ENCODE measurements at regions not wholly inside any gene's neighbourhood (a gene's known extent, or its start where the extent isn't known, plus 50 kb on each side); places are given as distances from the start of the nearest gene placed in this dataset.

DNA sequence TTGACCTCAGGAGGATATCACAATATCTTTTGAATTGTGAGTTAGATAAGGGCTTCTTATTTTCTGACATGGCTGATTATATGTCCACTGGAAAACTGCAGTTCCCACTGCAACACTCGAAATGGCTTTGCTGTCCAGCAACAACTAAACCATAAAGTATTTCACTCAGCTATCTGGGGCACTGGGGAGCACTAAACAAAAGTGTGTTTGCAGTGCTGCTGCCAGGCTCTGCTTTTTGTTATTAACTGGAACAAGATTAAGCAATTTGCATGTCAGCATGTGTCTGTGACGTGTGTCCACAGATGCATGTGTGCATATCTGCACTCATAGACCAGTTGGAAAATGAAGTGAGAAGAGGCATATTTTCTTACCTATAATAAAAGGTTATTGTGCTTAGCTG, 107.8 kb upstream of the CCN2 start:
- no peak overlapping the region for H3K27ac ChIP-seq (ENCODE audit: low read depth in 2 of 2, low read length in 2 of 2)
- FAIRE-seq: no peak

DNA sequence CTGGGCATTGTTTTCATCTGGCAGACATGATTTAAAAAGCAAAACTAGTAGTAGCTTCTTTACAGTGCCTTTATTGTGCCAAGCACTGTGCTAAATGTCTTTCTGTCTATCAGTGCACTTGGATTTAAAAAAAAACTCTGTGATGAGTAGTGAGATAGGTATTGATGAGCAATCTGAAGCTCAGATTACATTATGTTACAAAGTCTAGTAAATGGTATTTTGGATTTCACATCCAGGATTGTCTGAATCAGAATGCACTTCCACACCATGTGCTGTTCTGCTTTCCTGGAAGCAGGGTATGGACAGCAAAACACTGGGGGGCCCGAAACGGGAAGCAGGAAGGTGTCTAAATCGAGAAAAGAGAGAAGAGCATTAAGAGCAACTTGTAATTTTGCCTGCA, 103.4 kb upstream of the CCN2 start:
- DNase-seq (no peak), FAIRE-seq (no peak)
- no peaks in the 10 kb centered on the region for H3K36me3 ChIP-seq (ENCODE audit: control insufficient read depth in 2 of 3, insufficient read depth in 3 of 3, low read length in 3 of 3)
- H3K9ac ChIP-seq (ENCODE audit: low read length in 3 of 3): no peak overlapping the region
- intact Hi-C loops (cut with DNase I): no loop called here
- H3K4me3 ChIP-seq (ENCODE audit: low read length in 3 of 3): no peak overlapping the region
- H3K9me3 ChIP-seq (ENCODE audit: control insufficient read depth in 2 of 3, insufficient read depth in 1 of 3, low read length in 3 of 3): no peaks in the 10 kb centered on the region
- H3K27me3 ChIP-seq (ENCODE audit: control insufficient read depth, insufficient read depth, low read length): no peaks in the 10 kb centered on the region
- H3K27ac ChIP-seq (ENCODE audit: low read depth in 2 of 2, low read length in 2 of 2): no peak overlapping the region
- no peak for TF ChIP-seq CTCF (IDR thresholded peaks at IDR 0.05; ENCODE audit: borderline replicate concordance, extremely low read depth, insufficient read depth)
- H3K4me1 ChIP-seq (ENCODE audit: control insufficient read depth in 2 of 3, insufficient read depth in 2 of 3, low read depth in 1 of 3, low read length in 3 of 3): no peaks in the 10 kb centered on the region

More for the DNA sequence above, 107.8 kb upstream of the CCN2 start:
- no peaks in the 10 kb centered on the region for H3K36me3 ChIP-seq (ENCODE audit: control insufficient read depth in 2 of 3, insufficient read depth in 3 of 3, low read length in 3 of 3)
- H3K4me1 ChIP-seq (ENCODE audit: control insufficient read depth in 2 of 3, insufficient read depth in 2 of 3, low read depth in 1 of 3, low read length in 3 of 3): no peaks in the 10 kb centered on the region
- no peak for TF ChIP-seq CTCF (IDR thresholded peaks at IDR 0.05; ENCODE audit: borderline replicate concordance, extremely low read depth, insufficient read depth)
- no peaks in the 10 kb centered on the region for H3K27me3 ChIP-seq (ENCODE audit: control insufficient read depth, insufficient read depth, low read length)
- peak in 1 of 5 donors; percentile 29 for DNase-seq
- no peaks in the 10 kb centered on the region for H3K9me3 ChIP-seq (ENCODE audit: control insufficient read depth in 2 of 3, insufficient read depth in 1 of 3, low read length in 3 of 3)
- intact Hi-C loops (cut with DNase I): no loop called here
- no peak overlapping the region for H3K9ac ChIP-seq (ENCODE audit: low read length in 3 of 3)
- H3K4me3 ChIP-seq (ENCODE audit: low read length in 3 of 3): no peak overlapping the region

GRCh38 chr6:132053511-132053910, 102.3 kb upstream of the CCN2 start:
- H3K36me3 ChIP-seq (ENCODE audit: control insufficient read depth in 2 of 3, insufficient read depth in 3 of 3, low read length in 3 of 3): no peaks in the 10 kb centered on the region
- no peak for TF ChIP-seq CTCF (IDR thresholded peaks at IDR 0.05; ENCODE audit: borderline replicate concordance, extremely low read depth, insufficient read depth)
- no peak for FAIRE-seq

DNA sequence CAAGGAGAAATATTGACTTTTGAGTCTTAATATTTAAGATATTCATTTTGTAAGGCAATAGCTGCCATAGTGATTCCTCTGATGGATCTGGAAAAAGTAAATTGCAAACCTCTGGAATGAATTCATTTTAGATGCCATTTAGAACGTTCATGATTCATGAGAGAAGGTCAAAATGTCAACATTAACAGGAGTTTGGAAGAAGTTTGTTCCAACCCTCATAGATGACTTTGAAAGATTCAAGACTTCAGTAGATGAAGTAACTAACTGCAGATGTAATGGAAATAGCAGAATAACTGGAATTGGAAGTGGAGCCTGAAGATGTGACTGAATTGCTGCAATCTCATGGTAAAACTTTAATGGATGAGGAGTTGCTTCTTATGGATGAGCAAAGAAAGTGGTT, 100.9 kb upstream of the CCN2 start:
- Histone ChIP-seq H3K27me3 (ENCODE audit: control insufficient read depth, insufficient read depth, low read length) (no peaks in the 10 kb centered on the region), H3K4me1 (ENCODE audit: control insufficient read depth in 2 of 3, insufficient read depth in 2 of 3, low read depth in 1 of 3, low read length in 3 of 3) (no peaks in the 10 kb centered on the region), H3K9ac (ENCODE audit: low read length in 3 of 3) (no peak overlapping the region), H3K4me3 (ENCODE audit: low read length in 3 of 3) (no peak overlapping the region), H3K27ac (ENCODE audit: low read depth in 2 of 2, low read length in 2 of 2) (no peak overlapping the region), H3K36me3 (ENCODE audit: control insufficient read depth in 2 of 3, insufficient read depth in 3 of 3, low read length in 3 of 3) (no peaks in the 10 kb centered on the region), H3K9me3 (ENCODE audit: control insufficient read depth in 2 of 3, insufficient read depth in 1 of 3, low read length in 3 of 3) (no peaks in the 10 kb centered on the region)
- FAIRE-seq (no peak), DNase-seq (no peak)
- TF ChIP-seq CTCF (IDR thresholded peaks at IDR 0.05; ENCODE audit: borderline replicate concordance, extremely low read depth, insufficient read depth): no peak
- intact Hi-C loops (cut with DNase I): no loop called here

More at GRCh38 chr6:132053511-132053910, 102.3 kb upstream of the CCN2 start:
- DNase-seq: no peak
- Histone ChIP-seq H3K9me3 (ENCODE audit: control insufficient read depth in 2 of 3, insufficient read depth in 1 of 3, low read length in 3 of 3) (no peaks in the 10 kb centered on the region), H3K27me3 (ENCODE audit: control insufficient read depth, insufficient read depth, low read length) (no peaks in the 10 kb centered on the region), H3K4me1 (ENCODE audit: control insufficient read depth in 2 of 3, insufficient read depth in 2 of 3, low read depth in 1 of 3, low read length in 3 of 3) (no peaks in the 10 kb centered on the region), H3K9ac (ENCODE audit: low read length in 3 of 3) (no peak overlapping the region), H3K4me3 (ENCODE audit: low read length in 3 of 3) (no peak overlapping the region), H3K27ac (ENCODE audit: low read depth in 2 of 2, low read length in 2 of 2) (no peak overlapping the region)
- intact Hi-C loops (cut with DNase I): no loop called here

Data from kidney (tissue), 13 donors.